ENCODE measurements at regions not wholly inside any gene's neighbourhood (a gene's known extent, or its start where the extent isn't known, plus 50 kb on each side); places are given as distances from the start of the nearest gene placed in this dataset.

DNA sequence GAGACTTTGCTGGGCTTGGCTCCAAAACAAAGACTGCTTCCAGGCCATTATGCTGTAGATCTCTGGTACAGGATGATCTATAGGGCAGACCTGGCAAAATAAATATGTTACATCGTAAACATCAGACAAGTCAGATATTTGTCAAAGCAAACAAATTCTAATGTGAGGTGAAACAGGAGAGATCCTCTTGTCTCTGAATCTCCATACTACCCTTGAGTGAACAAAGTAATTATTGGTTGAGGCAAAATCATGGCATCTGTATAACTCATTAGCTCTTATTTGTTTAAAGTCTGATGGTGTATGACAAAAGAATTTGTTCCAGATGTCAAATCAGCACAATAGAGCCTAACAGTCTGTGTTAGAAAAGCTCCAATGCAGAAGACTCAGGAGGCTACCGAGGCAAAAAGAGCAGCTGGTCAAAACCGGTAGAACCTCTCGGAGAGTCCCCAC is 1291.5 kb downstream of the TYW1 start:
- TF ChIP-seq EP300 (IDR thresholded peaks at IDR 0.05): no peak
- TF ChIP-seq, protein P1, sequence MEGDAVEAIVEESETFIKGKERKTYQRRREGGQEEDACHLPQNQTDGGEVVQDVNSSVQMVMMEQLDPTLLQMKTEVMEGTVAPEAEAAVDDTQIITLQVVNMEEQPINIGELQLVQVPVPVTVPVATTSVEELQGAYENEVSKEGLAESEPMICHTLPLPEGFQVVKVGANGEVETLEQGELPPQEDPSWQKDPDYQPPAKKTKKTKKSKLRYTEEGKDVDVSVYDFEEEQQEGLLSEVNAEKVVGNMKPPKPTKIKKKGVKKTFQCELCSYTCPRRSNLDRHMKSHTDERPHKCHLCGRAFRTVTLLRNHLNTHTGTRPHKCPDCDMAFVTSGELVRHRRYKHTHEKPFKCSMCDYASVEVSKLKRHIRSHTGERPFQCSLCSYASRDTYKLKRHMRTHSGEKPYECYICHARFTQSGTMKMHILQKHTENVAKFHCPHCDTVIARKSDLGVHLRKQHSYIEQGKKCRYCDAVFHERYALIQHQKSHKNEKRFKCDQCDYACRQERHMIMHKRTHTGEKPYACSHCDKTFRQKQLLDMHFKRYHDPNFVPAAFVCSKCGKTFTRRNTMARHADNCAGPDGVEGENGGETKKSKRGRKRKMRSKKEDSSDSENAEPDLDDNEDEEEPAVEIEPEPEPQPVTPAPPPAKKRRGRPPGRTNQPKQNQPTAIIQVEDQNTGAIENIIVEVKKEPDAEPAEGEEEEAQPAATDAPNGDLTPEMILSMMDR (IDR thresholded peaks at IDR 0.05): no peak
